NCI-H526 treated with DMSO at 0.1 percent for 48 hours (cell line): ENCODE measurements at regions not wholly inside any gene's neighbourhood (a gene's known extent, or its start where the extent isn't known, plus 50 kb on each side); places are given as distances from the start of the nearest gene placed in this dataset.

Experiments
- DNase-seq: peaks from one replicate; lab custom pipeline; 2025; lab: John Stamatoyannopoulos, UW

- no peak for DNase-seq
Observed at GRCh38 chr11:92753161-92753560, 216.3 kb upstream of the MTNR1B start.

GRCh38 chr11:92758241-92758780 lies 211.1 kb upstream of the MTNR1B start:
- DNase-seq = no peak

- no peak for DNase-seq
Observed at GRCh38 chr11:92759571-92760214, 209.8 kb upstream of the MTNR1B start.

- no peak for DNase-seq
Observed at GRCh38 chr11:92762121-92762540, 207.3 kb upstream of the MTNR1B start.

GRCh38 chr11:92763336-92763735 lies 206.1 kb upstream of the MTNR1B start:
- no peak for DNase-seq

- no peak for DNase-seq
Observed at GRCh38 chr11:92764128-92764527, 205.3 kb upstream of the MTNR1B start.

GRCh38 chr11:92765082-92765840 lies 204.2 kb upstream of the MTNR1B start:
- DNase-seq = no peak

- DNase-seq = no peak
Observed at GRCh38 chr11:92765965-92766371, 203.5 kb upstream of the MTNR1B start.

- DNase-seq = no peak
Observed at GRCh38 chr11:92766698-92767097, 202.8 kb upstream of the MTNR1B start.

GRCh38 chr11:92767416-92767815 lies 202.0 kb upstream of the MTNR1B start:
- DNase-seq = no peak

- no peak for DNase-seq
Observed at GRCh38 chr11:92768121-92768840, 201.2 kb upstream of the MTNR1B start.

- DNase-seq = no peak
Observed at GRCh38 chr11:92769112-92769511, 200.3 kb upstream of the MTNR1B start.

- DNase-seq = no peak
Observed at GRCh38 chr11:92770419-92770818, 199.0 kb upstream of the MTNR1B start.

GRCh38 chr11:92770981-92771380 lies 198.5 kb upstream of the MTNR1B start:
- DNase-seq = no peak

- DNase-seq = no peak
Observed at GRCh38 chr11:92771701-92772100, 197.8 kb upstream of the MTNR1B start.

GRCh38 chr11:92775003-92775676 lies 194.3 kb upstream of the MTNR1B start:
- DNase-seq = no peak

GRCh38 chr11:92776676-92777075 lies 192.8 kb upstream of the MTNR1B start:
- DNase-seq = no peak

GRCh38 chr11:92779746-92780145 lies 189.7 kb upstream of the MTNR1B start:
- DNase-seq = no peak

- no peak for DNase-seq
Observed at GRCh38 chr11:92781151-92781550, 188.3 kb upstream of the MTNR1B start.

GRCh38 chr11:92782806-92783205 lies 186.6 kb upstream of the MTNR1B start:
- no peak for DNase-seq

- DNase-seq = no peak
Observed at GRCh38 chr11:92784331-92784730, 185.1 kb upstream of the MTNR1B start.

GRCh38 chr11:92787638-92788037 lies 181.8 kb upstream of the MTNR1B start:
- no peak for DNase-seq
